ENCODE measurements at regions not wholly inside any gene's neighbourhood (a gene's known extent, or its start where the extent isn't known, plus 50 kb on each side); places are given as distances from the start of the nearest gene placed in this dataset.

DNA sequence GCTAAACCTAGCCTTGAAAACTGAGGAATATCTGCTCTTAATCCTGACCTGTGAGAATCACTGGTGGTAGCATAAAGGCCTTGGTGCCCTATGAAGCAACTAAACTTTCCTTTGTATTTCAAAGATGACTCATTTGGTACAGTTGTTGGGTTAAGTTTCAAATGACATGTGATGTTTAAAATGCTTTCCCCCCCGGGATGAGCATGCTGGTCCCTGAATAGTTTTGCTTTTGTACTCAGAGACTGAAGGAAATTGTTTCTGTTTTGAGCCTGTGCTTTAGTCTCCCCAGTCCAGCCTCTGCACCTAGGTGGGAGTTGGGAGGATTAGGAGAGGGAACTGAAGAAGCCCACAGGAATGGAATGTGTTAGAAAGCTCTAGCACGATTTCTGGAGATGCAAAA is 258.9 kb upstream of the NPY start:
- TF ChIP-seq, protein P1, sequence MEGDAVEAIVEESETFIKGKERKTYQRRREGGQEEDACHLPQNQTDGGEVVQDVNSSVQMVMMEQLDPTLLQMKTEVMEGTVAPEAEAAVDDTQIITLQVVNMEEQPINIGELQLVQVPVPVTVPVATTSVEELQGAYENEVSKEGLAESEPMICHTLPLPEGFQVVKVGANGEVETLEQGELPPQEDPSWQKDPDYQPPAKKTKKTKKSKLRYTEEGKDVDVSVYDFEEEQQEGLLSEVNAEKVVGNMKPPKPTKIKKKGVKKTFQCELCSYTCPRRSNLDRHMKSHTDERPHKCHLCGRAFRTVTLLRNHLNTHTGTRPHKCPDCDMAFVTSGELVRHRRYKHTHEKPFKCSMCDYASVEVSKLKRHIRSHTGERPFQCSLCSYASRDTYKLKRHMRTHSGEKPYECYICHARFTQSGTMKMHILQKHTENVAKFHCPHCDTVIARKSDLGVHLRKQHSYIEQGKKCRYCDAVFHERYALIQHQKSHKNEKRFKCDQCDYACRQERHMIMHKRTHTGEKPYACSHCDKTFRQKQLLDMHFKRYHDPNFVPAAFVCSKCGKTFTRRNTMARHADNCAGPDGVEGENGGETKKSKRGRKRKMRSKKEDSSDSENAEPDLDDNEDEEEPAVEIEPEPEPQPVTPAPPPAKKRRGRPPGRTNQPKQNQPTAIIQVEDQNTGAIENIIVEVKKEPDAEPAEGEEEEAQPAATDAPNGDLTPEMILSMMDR (IDR thresholded peaks at IDR 0.05; ENCODE audit: low read depth, low read length): no peak
- no peak for TF ChIP-seq EZH2phosphoT487 (IDR thresholded peaks at IDR 0.05; ENCODE audit: low read depth)
